Fibroblast of the aortic adventitia (primary cell): ENCODE measurements at regions not wholly inside any gene's neighbourhood (a gene's known extent, or its start where the extent isn't known, plus 50 kb on each side); places are given as distances from the start of the nearest gene placed in this dataset.

ENCODE experiments used
- DNase-seq: peaks from one replicate; pipeline ENCODE4 v3.0.0-alpha.2; 2010; ENCODE audit warnings: low read depth
- H3K4me3 ChIP-seq: 2 replicates; pipeline ENCODE4 v1.5.1; 2011; ENCODE audit warnings: low read depth, mild to moderate bottlenecking, control low read depth, low read length, moderate library complexity
- CTCF ChIP-seq: IDR thresholded peaks from 2 replicates; pipeline ENCODE4 v1.5.1; 2011; ENCODE audit warnings: mild to moderate bottlenecking, low read length, control low read depth, inconsistent platforms; ENCODE audit not compliant: insufficient read depth

DNA sequence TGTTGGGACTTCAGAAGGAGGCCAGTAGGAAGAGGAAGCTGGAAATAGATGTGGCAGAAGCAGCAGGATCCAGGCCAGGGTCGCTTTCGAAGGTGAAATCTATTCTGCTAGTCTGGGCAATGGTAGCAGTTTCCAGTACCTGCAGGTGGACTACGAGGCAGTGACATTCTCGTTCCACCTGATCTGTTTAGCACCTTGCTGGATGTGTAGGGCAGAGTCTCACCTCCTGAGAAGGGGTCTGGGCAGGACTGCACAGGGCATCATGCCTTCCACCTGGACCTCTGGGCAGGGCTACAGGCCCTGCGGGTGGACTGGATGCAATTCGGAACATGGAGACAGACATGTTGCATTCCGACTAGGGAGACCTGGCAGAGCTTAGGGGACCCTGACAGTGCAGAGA, 254.8 kb upstream of the ZNF32 start:
- TF ChIP-seq CTCF, result no peak
- no peak for DNase-seq
- H3K4me3 ChIP-seq, result no peak overlapping the region

DNA sequence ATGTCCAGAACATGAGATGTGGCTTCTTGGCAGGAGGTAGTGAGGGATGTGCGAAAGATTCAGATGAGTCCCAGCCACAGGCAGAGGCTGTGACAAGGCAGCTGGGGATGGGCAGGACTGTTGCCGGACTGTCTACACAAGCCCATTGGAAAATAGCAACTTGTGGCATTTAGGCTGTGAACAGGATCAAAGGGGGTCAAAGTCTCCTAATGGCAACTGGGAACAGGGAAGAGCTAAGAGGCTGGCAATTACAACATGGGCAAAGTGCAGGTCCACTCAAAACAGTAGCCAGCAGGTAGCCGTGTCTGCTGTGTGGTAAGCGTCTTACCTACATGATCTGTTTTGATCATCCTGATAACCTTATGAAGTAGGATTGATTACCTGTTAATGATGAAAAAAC, 254.2 kb upstream of the ZNF32 start:
- no peak overlapping the region for H3K4me3 ChIP-seq
- no peak for TF ChIP-seq CTCF
- no peak for DNase-seq

DNA sequence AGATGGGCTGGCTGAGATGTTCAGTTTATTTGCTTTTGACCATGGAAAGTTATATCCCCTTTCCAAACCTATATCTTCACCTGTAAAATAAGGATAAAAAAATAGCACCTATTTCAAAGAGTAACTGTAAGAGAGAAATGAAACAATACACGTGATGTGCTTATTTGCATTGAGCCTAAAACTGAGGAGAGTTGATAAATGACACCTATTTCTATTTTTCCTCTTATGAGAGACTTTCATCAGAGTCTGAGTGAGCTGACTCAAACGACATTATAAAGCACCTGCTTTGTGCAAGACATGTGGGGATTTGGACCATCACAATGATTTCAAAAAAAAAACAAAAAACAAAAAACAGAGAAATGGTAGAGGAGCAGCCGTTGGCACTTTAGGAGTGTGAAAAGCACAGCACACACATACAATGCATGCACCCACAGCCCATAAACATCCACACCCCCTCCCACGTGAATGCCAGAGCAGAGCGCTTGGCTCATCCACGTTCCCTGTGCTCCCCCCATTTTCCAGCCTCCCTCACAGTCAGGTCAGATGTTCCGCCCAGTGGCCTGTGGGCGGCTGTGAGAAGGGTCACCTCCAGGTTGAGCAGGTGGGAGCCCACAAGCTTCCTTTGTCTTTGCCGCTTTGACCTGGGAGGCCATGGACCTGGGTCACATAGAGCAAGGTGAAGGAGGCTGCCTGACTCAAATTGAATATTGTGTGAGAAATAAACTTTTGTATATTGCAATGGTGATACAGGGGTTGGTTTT, 253.2 kb upstream of the ZNF32 start:
- no peak for DNase-seq
- no peak overlapping the region for H3K4me3 ChIP-seq
- no peak for TF ChIP-seq CTCF

- peak; percentile 36 for TF ChIP-seq CTCF
- DNase-seq, result peak; percentile 23
- no peak overlapping the region for H3K4me3 ChIP-seq
Measured at GRCh38 chr10:43901302-43901701, 252.6 kb upstream of the ZNF32 start.

DNA sequence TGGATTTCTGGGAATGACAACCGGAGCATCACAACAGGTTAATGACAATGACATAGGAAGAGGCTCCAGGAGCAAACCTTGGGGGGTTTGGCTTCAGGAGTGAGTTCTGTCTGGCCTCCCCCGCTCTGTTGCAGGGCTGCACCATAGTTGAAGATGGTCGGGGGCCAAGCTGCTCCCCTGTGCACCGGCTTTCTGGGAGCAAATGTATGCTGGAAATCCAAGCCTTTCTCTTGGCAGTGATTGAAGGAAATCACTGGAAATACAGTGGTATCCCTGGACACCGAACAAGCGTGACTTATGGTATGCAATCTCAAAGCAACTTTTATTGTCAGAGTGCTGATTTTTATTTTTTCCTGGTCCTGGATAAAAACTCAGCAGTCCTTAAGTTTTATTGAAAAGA, 251.9 kb upstream of the ZNF32 start:
- no peak for DNase-seq
- no peak overlapping the region for H3K4me3 ChIP-seq
- TF ChIP-seq CTCF, result no peak

DNA sequence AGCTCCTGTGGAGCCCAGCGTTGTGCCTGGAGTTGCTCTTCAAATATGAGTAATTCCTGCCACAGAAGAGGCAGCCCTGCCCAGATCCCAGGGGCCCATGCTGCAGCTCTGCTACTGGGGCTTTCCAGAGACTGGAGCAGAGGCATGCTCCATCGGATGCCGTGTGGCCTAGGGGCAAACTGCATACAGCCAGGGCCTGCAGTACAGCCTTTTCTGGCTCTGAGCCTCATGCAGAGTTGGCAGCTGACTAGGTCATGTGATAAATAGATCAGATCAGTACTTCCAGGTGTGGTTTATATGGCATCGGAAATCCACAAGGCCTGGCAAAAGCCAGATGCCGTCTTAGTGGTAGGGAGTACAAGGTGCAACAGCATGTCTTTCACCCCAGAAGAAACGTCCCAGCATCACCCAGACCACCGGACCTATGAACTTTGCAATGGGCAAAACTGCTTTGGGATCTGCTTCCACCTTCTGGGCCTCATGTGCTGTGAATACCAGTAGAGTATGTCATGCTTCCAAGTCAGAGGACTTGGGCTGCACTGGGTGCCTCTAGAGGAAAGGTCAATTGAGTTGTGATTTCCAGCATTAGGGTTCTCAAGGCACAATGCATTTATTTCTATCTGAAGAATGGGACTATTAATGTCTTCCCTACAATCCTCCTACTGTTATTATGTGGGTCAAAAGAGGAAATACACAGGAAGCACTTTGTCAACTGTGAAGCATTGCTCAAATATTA, 250.7 kb upstream of the ZNF32 start:
- no peak for TF ChIP-seq CTCF
- no peak for DNase-seq

More for the DNA sequence above, 250.7 kb upstream of the ZNF32 start:
- no peak overlapping the region for H3K4me3 ChIP-seq
